ENCODE measurements at regions not wholly inside any gene's neighbourhood (a gene's known extent, or its start where the extent isn't known, plus 50 kb on each side); places are given as distances from the start of the nearest gene placed in this dataset.

GRCh38 chr5:105970919-105971318 is 1699.8 kb downstream of the EFNA5 start:
- CTCF ChIA-PET, result no interaction called here
- H3K36me3 ChIP-seq (ENCODE audit: control insufficient read depth in 1 of 2, insufficient read depth in 2 of 2, low read length in 2 of 2), result no peaks in the 10 kb centered on the region
- POLR2A ChIA-PET, result no interaction called here

GRCh38 chr5:105968981-105969380 is 1701.8 kb downstream of the EFNA5 start:
- DNase-seq (ENCODE audit: low read depth, low spot score) (no peak), ATAC-seq (no peak)
- BruUV-seq (replicated peaks), result no TSS peak
- H3K27ac ChIP-seq (ENCODE audit: low read depth, low read length), result no peak overlapping the region
- intact Hi-C loops (cut with micrococcal nuclease), result no loop called here
- ChIA-PET RAD21 (ENCODE audit: low non-redundant PET in 1 of 2, low total read pairs in 2 of 2, uncharacterized antibody in 2 of 2, unreplicated experiment in 2 of 2) (no interaction called here), CTCF (no interaction called here), POLR2A (no interaction called here)
- H3K4me2 ChIP-seq (ENCODE audit: low read length), result no peak overlapping the region
- no peak overlapping the region for H2AFZ ChIP-seq (ENCODE audit: low read depth, low read length, poor library complexity, severe bottlenecking)
- H3K9me3 ChIP-seq (ENCODE audit: control insufficient read depth in 1 of 2, insufficient read depth in 1 of 2, low read depth in 1 of 2, low read length in 2 of 2), result no peaks in the 10 kb centered on the region
- no peak overlapping the region for H3K4me3 ChIP-seq (replicated peaks in 1 of 2; ENCODE audit: low read depth in 1 of 2, low read length in 2 of 2)
- TF ChIP-seq JUND (IDR thresholded peaks at IDR 0.05), result no peak
- TF ChIP-seq TCF7L2 (IDR thresholded peaks at IDR 0.05; ENCODE audit: borderline replicate concordance, extremely low read depth, insufficient read depth, insufficient read length), result no peak
- TF ChIP-seq YY1 (IDR thresholded peaks at IDR 0.05; ENCODE audit: extremely low read depth, insufficient replicate concordance, low read depth, low read length), result no peak
- TF ChIP-seq ZNF274 (IDR thresholded peaks at IDR 0.05; ENCODE audit: low read depth, low read length), result no peak
- TF ChIP-seq REST (IDR thresholded peaks at IDR 0.05; ENCODE audit: low read depth), result no peak
- TF ChIP-seq SP1 (IDR thresholded peaks at IDR 0.05; ENCODE audit: low read depth), result no peak
- H3K79me2 ChIP-seq (ENCODE audit: insufficient read depth, low read length), result no peaks in the 10 kb centered on the region
- no peaks in the 10 kb centered on the region for H4K20me1 ChIP-seq (ENCODE audit: insufficient read depth)
- H3K9me2 ChIP-seq (ENCODE audit: insufficient read depth), result no peaks in the 10 kb centered on the region
- no peaks in the 10 kb centered on the region for H3K36me3 ChIP-seq (ENCODE audit: control insufficient read depth in 1 of 2, insufficient read depth in 2 of 2, low read length in 2 of 2)
- no peaks in the 10 kb centered on the region for H3K4me1 ChIP-seq (ENCODE audit: control insufficient read depth in 1 of 2, insufficient read depth in 2 of 2, low read length in 2 of 2)
- no peak overlapping the region for H3K9ac ChIP-seq (ENCODE audit: low read length)
- H3K27me3 ChIP-seq (ENCODE audit: insufficient read depth, low read length), result no peaks in the 10 kb centered on the region

More at GRCh38 chr5:105970919-105971318, 1699.8 kb downstream of the EFNA5 start:
- Histone ChIP-seq H3K9me3 (ENCODE audit: control insufficient read depth in 1 of 2, insufficient read depth in 1 of 2, low read depth in 1 of 2, low read length in 2 of 2) (no peaks in the 10 kb centered on the region), H3K9me2 (ENCODE audit: insufficient read depth) (no peaks in the 10 kb centered on the region), H3K4me3 (replicated peaks in 1 of 2; ENCODE audit: low read depth in 1 of 2, low read length in 2 of 2) (no peak overlapping the region), H3K27me3 (ENCODE audit: insufficient read depth, low read length) (no peaks in the 10 kb centered on the region), H3K9ac (ENCODE audit: low read length) (no peak overlapping the region), H2AFZ (ENCODE audit: low read depth, low read length, poor library complexity, severe bottlenecking) (no peak overlapping the region), H3K79me2 (ENCODE audit: insufficient read depth, low read length) (no peaks in the 10 kb centered on the region), H3K27ac (ENCODE audit: low read depth, low read length) (no peak overlapping the region), H4K20me1 (ENCODE audit: insufficient read depth) (no peaks in the 10 kb centered on the region), H3K4me2 (ENCODE audit: low read length) (no peak overlapping the region), H3K4me1 (ENCODE audit: control insufficient read depth in 1 of 2, insufficient read depth in 2 of 2, low read length in 2 of 2) (no peaks in the 10 kb centered on the region)
- ATAC-seq, result no peak
- BruUV-seq (replicated peaks), result no TSS peak
- intact Hi-C loops (cut with micrococcal nuclease), result no loop called here
- TF ChIP-seq FOSL1 (IDR thresholded peaks at IDR 0.05; ENCODE audit: low read depth), result no peak
- TF ChIP-seq SRF (IDR thresholded peaks at IDR 0.05; ENCODE audit: low read depth), result no peak
- no peak for DNase-seq (ENCODE audit: low read depth, low spot score)
- RAD21 ChIA-PET (ENCODE audit: low non-redundant PET in 1 of 2, low total read pairs in 2 of 2, uncharacterized antibody in 2 of 2, unreplicated experiment in 2 of 2), result no interaction called here

Data from HCT116 (cell line).